K562 (cell line): ENCODE measurements at regions not wholly inside any gene's neighbourhood (a gene's known extent, or its start where the extent isn't known, plus 50 kb on each side); places are given as distances from the start of the nearest gene placed in this dataset.

ENCODE experiments used
- CBFA2T2 ChIP-seq: fragments of 450-650 bp; conservative IDR thresholded peaks from 2 replicates; pipeline ENCODE4 v1.6.1; 2017; ENCODE audit warnings: mild to moderate bottlenecking
- CSDE1 ChIP-seq, 2 experiments: fragments of 450-650 bp; IDR thresholded peaks; 2 replicates each; pipeline ENCODE4 v1.6.1; 2016; ENCODE audit warnings: mild to moderate bottlenecking in 1 of 2
- GATAD2B ChIP-seq: fragments of 450-650 bp; IDR thresholded peaks from 2 replicates; pipeline ENCODE4 v1.6.1; 2017; ENCODE audit warnings: mild to moderate bottlenecking, borderline replicate concordance
- HDGF ChIP-seq: fragments of 450-650 bp; IDR thresholded peaks from 2 replicates; pipeline ENCODE4 v1.6.1; 2016
- KAT8 ChIP-seq: fragments of 450-650 bp; IDR thresholded peaks from 2 replicates; pipeline ENCODE4 v1.6.1; 2016; ENCODE audit warnings: low read depth, mild to moderate bottlenecking
- KDM1A ChIP-seq, 2 experiments: fragments of 450-650 bp; IDR thresholded peaks; 2 replicates each; pipeline ENCODE4 v1.6.1; 2016; ENCODE audit warnings: mild to moderate bottlenecking in 2 of 2
- MEF2A ChIP-seq: IDR thresholded peaks from 2 replicates; pipeline ENCODE4 v1.6.1; 2011; ENCODE audit warnings: low read depth, mild to moderate bottlenecking, low read length, moderate library complexity; ENCODE audit not compliant: control insufficient read depth
- NFIC ChIP-seq: fragments of 450-650 bp; IDR thresholded peaks from 2 replicates; pipeline ENCODE4 v1.6.1; 2017; ENCODE audit warnings: mild to moderate bottlenecking, inconsistent platforms
- POLR2H ChIP-seq: IDR thresholded peaks from 2 replicates; pipeline ENCODE4 v1.6.1; 2016; ENCODE audit warnings: missing genetic modification characterization, low read depth, mild to moderate bottlenecking, control low read depth, missing compliant biosample characterization, moderate library complexity
- RFX5 ChIP-seq: IDR thresholded peaks from 2 replicates; pipeline ENCODE4 v1.6.1; 2011; ENCODE audit warnings: low read depth, mild to moderate bottlenecking, improper control_type of control experiment, low read length
- TAF9B ChIP-seq: fragments of 450-650 bp; IDR thresholded peaks from 2 replicates; pipeline ENCODE4 v1.6.1; 2018; ENCODE audit warnings: mild to moderate bottlenecking; ENCODE audit not compliant: partially characterized antibody
- ZNF586 ChIP-seq: fragments of 450-650 bp; formaldehyde crosslinking; conservative IDR thresholded peaks from 2 replicates; pipeline ENCODE4 v1.4.0; 2020; ENCODE audit warnings: mild to moderate bottlenecking, moderate library complexity
- TF ChIP-seq, protein P1 (sequence below): fragments of 450-650 bp; IDR thresholded peaks from 2 replicates; pipeline ENCODE4 v1.6.1; 2018; ENCODE audit warnings: mild to moderate bottlenecking, low read depth; ENCODE audit not compliant: partially characterized antibody
- TF ChIP-seq, protein P2 (sequence below): fragments of 450-650 bp; formaldehyde crosslinking; IDR thresholded peaks from 2 replicates; pipeline ENCODE4 v1.4.0; 2020; ENCODE audit warnings: mild to moderate bottlenecking, mixed read lengths
- TF ChIP-seq, protein P3 (sequence below): fragments of 250-450 bp; sonication (Bioruptor Pico); IDR thresholded peaks from 2 replicates; pipeline ENCODE4 v1.9.0; 2021; ENCODE audit warnings: mild to moderate bottlenecking
- TF ChIP-seq, protein P4 (sequence below): fragments of 250-450 bp; sonication (Bioruptor Pico); IDR thresholded peaks from 2 replicates; pipeline ENCODE4 v1.5.0; 2022; ENCODE audit warnings: mild to moderate bottlenecking
- TF ChIP-seq, protein P5 (sequence below): sonication (generic); formaldehyde crosslinking; IDR thresholded peaks from 2 replicates; pipeline ENCODE4 v1.8.0; 2022; ENCODE audit warnings: mild to moderate bottlenecking, missing genetic modification reagents

DNA sequence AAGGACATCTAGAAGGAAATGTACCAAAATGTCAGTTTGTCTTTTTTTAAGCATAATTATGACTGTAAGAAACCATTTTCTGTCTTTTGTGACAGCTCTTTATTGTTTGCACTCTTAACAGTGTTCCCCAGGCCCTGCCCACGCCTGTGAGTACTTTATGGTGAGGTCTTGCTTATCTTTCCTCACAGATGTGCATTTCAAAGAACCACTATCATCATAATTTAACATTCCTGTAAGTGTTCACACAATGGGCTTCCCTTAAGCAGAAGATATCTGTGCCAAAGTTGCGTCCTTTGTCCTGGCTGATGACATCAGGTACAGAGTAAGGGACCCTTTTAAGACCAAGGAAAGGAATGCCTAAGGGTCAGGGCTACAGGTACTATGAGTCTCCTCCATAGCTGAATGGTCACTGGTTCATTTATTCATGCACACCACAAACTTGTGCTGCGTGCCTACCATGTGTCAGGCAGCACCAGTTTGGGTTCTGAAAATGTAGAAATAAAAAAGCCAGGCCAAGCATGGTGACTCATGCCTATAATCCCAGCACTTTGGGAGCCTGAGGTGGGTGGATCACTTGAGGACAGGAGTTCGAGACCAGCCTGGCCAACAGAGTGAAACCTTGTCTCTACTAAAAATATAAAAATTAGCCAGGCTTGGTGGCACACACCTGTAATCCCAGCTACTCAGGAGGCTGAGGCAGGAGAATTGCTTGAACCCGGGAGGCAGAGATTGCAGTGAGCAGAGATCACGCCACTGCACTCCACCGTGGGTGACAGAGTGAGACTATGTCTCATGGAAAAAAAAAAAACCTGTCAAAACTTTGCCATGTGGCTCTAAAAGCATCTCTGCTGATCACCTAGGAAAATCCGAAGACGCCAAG is 55.4 kb upstream of the NLK start (continued):
- TF ChIP-seq POLR2H (tag), result peak; percentile 45; the same call in 1 of the 2 replicates
- TF ChIP-seq, protein P1, sequence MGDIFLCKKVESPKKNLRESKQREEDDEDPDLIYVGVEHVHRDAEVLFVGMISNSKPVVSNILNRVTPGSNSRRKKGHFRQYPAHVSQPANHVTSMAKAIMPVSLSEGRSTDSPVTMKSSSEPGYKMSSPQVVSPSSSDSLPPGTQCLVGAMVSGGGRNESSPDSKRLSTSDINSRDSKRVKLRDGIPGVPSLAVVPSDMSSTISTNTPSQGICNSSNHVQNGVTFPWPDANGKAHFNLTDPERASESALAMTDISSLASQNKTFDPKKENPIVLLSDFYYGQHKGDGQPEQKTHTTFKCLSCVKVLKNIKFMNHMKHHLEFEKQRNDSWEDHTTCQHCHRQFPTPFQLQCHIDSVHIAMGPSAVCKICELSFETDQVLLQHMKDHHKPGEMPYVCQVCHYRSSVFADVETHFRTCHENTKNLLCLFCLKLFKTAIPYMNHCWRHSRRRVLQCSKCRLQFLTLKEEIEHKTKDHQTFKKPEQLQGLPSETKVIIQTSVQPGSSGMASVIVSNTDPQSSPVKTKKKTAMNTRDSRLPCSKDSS, result no peak
- no peak for TF ChIP-seq MEF2A
- TF ChIP-seq ZNF586, result no peak
- TF ChIP-seq, protein P2, sequence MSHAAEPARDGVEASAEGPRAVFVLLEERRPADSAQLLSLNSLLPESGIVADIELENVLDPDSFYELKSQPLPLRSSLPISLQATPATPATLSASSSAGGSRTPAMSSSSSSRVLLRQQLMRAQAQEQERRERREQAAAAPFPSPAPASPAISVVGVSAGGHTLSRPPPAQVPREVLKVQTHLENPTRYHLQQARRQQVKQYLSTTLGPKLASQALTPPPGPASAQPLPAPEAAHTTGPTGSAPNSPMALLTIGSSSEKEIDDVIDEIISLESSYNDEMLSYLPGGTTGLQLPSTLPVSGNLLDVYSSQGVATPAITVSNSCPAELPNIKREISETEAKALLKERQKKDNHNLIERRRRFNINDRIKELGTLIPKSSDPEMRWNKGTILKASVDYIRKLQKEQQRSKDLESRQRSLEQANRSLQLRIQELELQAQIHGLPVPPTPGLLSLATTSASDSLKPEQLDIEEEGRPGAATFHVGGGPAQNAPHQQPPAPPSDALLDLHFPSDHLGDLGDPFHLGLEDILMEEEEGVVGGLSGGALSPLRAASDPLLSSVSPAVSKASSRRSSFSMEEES (CRISPR knock-in tag), result no peak
- no peak for TF ChIP-seq CSDE1 (IDR thresholded peaks at IDR 0.05)
- peak; percentile 87 for TF ChIP-seq TAF9B
- TF ChIP-seq HDGF, result no peak
- TF ChIP-seq CBFA2T2, result peak; percentile 96
- TF ChIP-seq, protein P3, sequence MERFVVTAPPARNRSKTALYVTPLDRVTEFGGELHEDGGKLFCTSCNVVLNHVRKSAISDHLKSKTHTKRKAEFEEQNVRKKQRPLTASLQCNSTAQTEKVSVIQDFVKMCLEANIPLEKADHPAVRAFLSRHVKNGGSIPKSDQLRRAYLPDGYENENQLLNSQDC (CRISPR knock-in tag), result no peak
- TF ChIP-seq, protein P4, sequence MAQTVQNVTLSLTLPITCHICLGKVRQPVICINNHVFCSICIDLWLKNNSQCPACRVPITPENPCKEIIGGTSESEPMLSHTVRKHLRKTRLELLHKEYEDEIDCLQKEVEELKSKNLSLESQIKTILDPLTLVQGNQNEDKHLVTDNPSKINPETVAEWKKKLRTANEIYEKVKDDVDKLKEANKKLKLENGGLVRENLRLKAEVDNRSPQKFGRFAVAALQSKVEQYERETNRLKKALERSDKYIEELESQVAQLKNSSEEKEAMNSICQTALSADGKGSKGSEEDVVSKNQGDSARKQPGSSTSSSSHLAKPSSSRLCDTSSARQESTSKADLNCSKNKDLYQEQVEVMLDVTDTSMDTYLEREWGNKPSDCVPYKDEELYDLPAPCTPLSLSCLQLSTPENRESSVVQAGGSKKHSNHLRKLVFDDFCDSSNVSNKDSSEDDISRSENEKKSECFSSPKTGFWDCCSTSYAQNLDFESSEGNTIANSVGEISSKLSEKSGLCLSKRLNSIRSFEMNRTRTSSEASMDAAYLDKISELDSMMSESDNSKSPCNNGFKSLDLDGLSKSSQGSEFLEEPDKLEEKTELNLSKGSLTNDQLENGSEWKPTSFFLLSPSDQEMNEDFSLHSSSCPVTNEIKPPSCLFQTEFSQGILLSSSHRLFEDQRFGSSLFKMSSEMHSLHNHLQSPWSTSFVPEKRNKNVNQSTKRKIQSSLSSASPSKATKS, result no peak
- TF ChIP-seq NFIC, result peak; percentile 91
- TF ChIP-seq, protein P5, sequence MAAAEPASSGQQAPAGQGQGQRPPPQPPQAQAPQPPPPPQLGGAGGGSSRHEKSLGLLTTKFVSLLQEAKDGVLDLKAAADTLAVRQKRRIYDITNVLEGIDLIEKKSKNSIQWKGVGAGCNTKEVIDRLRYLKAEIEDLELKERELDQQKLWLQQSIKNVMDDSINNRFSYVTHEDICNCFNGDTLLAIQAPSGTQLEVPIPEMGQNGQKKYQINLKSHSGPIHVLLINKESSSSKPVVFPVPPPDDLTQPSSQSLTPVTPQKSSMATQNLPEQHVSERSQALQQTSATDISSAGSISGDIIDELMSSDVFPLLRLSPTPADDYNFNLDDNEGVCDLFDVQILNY, result no peak
- peak; percentile 91 to 93 for TF ChIP-seq KDM1A (IDR thresholded peaks at IDR 0.05)
- peak; percentile 94 for TF ChIP-seq GATAD2B
- no peak for TF ChIP-seq KAT8
- TF ChIP-seq RFX5, result no peak
